GM23338 (cell line): ENCODE measurements at regions not wholly inside any gene's neighbourhood (a gene's known extent, or its start where the extent isn't known, plus 50 kb on each side); places are given as distances from the start of the nearest gene placed in this dataset.

ENCODE experiments used
- ATAC-seq: fragments of 200-7000 bp; cut with Tn5 transposase; 3 replicates; pipeline ENCODE4 v1.9.1; 2020
- DNase-seq: peaks from one replicate; pipeline ENCODE4 v3.0.0-alpha.2; 2015; ENCODE audit warnings: low spot score
- H2AFZ ChIP-seq: fragments of 200-600 bp; sonication (generic); 2 replicates; pipeline ENCODE4 v1.8.0; 2016; ENCODE audit warnings: antibody characterized with exemption, mild to moderate bottlenecking, moderate library complexity
- H3F3A ChIP-seq: fragments of 200-600 bp; sonication (generic); replicated peaks from 2 replicates; pipeline ENCODE4 v1.8.0; 2017; ENCODE audit warnings: antibody characterized with exemption, mixed run types, low read depth
- H3K27ac ChIP-seq: fragments of 200-600 bp; sonication (generic); 2 replicates; pipeline ENCODE4 v1.6.1; 2016; ENCODE audit warnings: low read depth
- H3K27me3 ChIP-seq: fragments of 200-600 bp; sonication (generic); 2 replicates; pipeline ENCODE4 v1.8.0; 2016; ENCODE audit warnings: mild to moderate bottlenecking, mixed run types, moderate library complexity; ENCODE audit not compliant: insufficient read depth
- H3K36me3 ChIP-seq: fragments of 200-600 bp; sonication (generic); 2 replicates; pipeline ENCODE4 v1.8.0; 2016; ENCODE audit warnings: mild to moderate bottlenecking; ENCODE audit not compliant: insufficient read depth
- H3K4me1 ChIP-seq: fragments of 200-600 bp; sonication (generic); 2 replicates; pipeline ENCODE4 v1.8.0; 2016; ENCODE audit warnings: mild to moderate bottlenecking, moderate library complexity; ENCODE audit not compliant: insufficient read depth
- H3K4me2 ChIP-seq: fragments of 200-600 bp; sonication (generic); 2 replicates; pipeline ENCODE4 v1.7.1; 2017; ENCODE audit warnings: mixed run types
- H3K4me3 ChIP-seq: fragments of 200-600 bp; sonication (generic); 2 replicates; pipeline ENCODE4 v1.6.1; 2016; ENCODE audit warnings: mixed run types
- H3K79me2 ChIP-seq: fragments of 200-600 bp; sonication (generic); replicated peaks from 2 replicates; pipeline ENCODE4 v1.8.0; 2017; ENCODE audit warnings: mild to moderate bottlenecking; ENCODE audit not compliant: insufficient read depth
- H3K9me2 ChIP-seq: fragments of 200-600 bp; sonication (generic); 2 replicates; pipeline ENCODE4 v1.8.0; 2017; ENCODE audit not compliant: insufficient read depth
- H4K20me1 ChIP-seq: fragments of 200-600 bp; sonication (generic); replicated peaks from 2 replicates; pipeline ENCODE4 v1.8.0; 2017; ENCODE audit warnings: mild to moderate bottlenecking; ENCODE audit not compliant: insufficient read depth
- H3K27ac Mint-ChIP-seq: 2 replicates; pipeline ENCODE4 v1.8.0; 2020; ENCODE audit warnings: inconsistent platforms, mild to moderate bottlenecking, moderate library complexity, mixed read lengths
- H3K27me3 Mint-ChIP-seq: 3 replicates; pipeline ENCODE4 v1.8.0; 2022; ENCODE audit warnings: low read depth, mild to moderate bottlenecking, moderate library complexity, mixed read lengths, inconsistent platforms; ENCODE audit not compliant: insufficient read depth, poor library complexity
- H3K36me3 Mint-ChIP-seq: 3 replicates; pipeline ENCODE4 v1.8.0; 2021; ENCODE audit warnings: low read depth, mild to moderate bottlenecking, inconsistent platforms, moderate library complexity, mixed read lengths
- H3K4me1 Mint-ChIP-seq: 3 replicates; pipeline ENCODE4 v1.8.0; 2020; ENCODE audit warnings: mild to moderate bottlenecking, inconsistent platforms, mixed read lengths
- H3K4me3 Mint-ChIP-seq: 3 replicates; pipeline ENCODE4 v1.8.0; 2021; ENCODE audit warnings: moderate library complexity, mild to moderate bottlenecking, inconsistent platforms, mixed read lengths
- H3K9me3 Mint-ChIP-seq: 3 replicates; pipeline ENCODE4 v1.8.0; 2020; ENCODE audit warnings: moderate library complexity, mild to moderate bottlenecking, inconsistent platforms, mixed read lengths
- CREB1 ChIP-seq: fragments of 250-450 bp; sonication (Bioruptor Pico); IDR thresholded peaks from 2 replicates; pipeline ENCODE4 v1.5.0; 2020; ENCODE audit warnings: low read depth, mild to moderate bottlenecking, moderate library complexity
- EZH2 ChIP-seq: fragments of 200-600 bp; sonication (generic); IDR thresholded peaks from one replicate; pipeline ENCODE4 v1.8.0; 2017; ENCODE audit warnings: antibody characterized with exemption, mild to moderate bottlenecking, low read depth; ENCODE audit not compliant: unreplicated experiment
- EZH2phosphoT487 ChIP-seq: fragments of 200-600 bp; sonication (generic); IDR thresholded peaks from one replicate; pipeline ENCODE4 v1.8.1; 2018; ENCODE audit warnings: antibody characterized with exemption; ENCODE audit not compliant: unreplicated experiment
- NANOG ChIP-seq: IDR thresholded peaks from 2 replicates; pipeline ENCODE4 v1.6.1; 2016; ENCODE audit warnings: antibody characterized with exemption, borderline replicate concordance
- STAT1 ChIP-seq: IDR thresholded peaks from one replicate; pipeline ENCODE4 v1.6.1; 2016; ENCODE audit warnings: antibody characterized with exemption; ENCODE audit not compliant: unreplicated experiment
- ZNF462 ChIP-seq: fragments of 250-450 bp; sonication (Bioruptor Pico); IDR thresholded peaks from 2 replicates; pipeline ENCODE4 v1.5.0; 2020; ENCODE audit warnings: mild to moderate bottlenecking, moderate library complexity
- TF ChIP-seq, protein P1 (sequence below): IDR thresholded peaks from 2 replicates; pipeline ENCODE4 v1.6.1; 2016; ENCODE audit warnings: antibody characterized with exemption

GRCh38 chr17:79503126-79503839 lies 107.6 kb downstream of the RBFOX3 start (continued):
- no peak for TF ChIP-seq ZNF462 (CRISPR knock-in tag)
- TF ChIP-seq STAT1 = no peak
- no peak for TF ChIP-seq EZH2phosphoT487
- TF ChIP-seq CREB1 (CRISPR knock-in tag) = no peak
- TF ChIP-seq, protein P1, sequence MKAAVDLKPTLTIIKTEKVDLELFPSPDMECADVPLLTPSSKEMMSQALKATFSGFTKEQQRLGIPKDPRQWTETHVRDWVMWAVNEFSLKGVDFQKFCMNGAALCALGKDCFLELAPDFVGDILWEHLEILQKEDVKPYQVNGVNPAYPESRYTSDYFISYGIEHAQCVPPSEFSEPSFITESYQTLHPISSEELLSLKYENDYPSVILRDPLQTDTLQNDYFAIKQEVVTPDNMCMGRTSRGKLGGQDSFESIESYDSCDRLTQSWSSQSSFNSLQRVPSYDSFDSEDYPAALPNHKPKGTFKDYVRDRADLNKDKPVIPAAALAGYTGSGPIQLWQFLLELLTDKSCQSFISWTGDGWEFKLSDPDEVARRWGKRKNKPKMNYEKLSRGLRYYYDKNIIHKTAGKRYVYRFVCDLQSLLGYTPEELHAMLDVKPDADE = no peak
- TF ChIP-seq NANOG = no peak

DNA sequence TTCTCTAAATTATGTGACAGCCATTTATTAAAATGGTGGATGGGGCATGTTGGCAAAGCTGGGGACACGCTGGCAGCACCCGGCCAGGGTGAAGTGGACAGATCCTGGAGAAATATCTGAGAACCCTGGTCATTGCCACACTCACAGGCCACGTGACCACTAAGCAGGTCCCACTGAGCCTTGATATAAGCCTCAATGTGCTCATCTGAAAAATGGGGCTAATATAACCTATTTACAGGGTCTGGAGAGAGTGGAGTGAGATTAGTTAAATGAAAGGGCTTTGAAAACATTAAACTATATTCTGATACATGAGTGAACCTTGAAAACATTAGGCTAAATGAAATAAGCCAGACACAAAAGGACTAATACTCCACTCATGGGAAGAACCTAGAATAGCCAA lies 108.9 kb downstream of the RBFOX3 start:
- no peak for TF ChIP-seq EZH2
- Mint-ChIP-seq H3K36me3 (no peaks in the 10 kb centered on the region), H3K9me3 (no peaks in the 10 kb centered on the region; the same call in 1 of the 3 replicates), H3K4me3 (no peak overlapping the region), H3K4me1 (peaks cover 8% of the 10 kb centered on the region; the same call in 2 of the 3 replicates), H3K27ac (no peak overlapping the region), H3K27me3 (peaks cover 10% of the 10 kb centered on the region)
- no peaks in the 10 kb centered on the region for H3K27me3 ChIP-seq
- H4K20me1 ChIP-seq = no peaks in the 10 kb centered on the region
- H3F3A ChIP-seq = no peaks in the 10 kb centered on the region
- H2AFZ ChIP-seq = no peak overlapping the region
- H3K4me3 ChIP-seq = no peak overlapping the region
- no peak for ATAC-seq
- no peaks in the 10 kb centered on the region for H3K36me3 ChIP-seq
- DNase-seq = no peak
- no peak overlapping the region for H3K4me2 ChIP-seq
- 0 out of 2 replicates have a peak, but pooled peaks cover 7% of the 10 kb centered on the region for H3K9me2 ChIP-seq
- no peaks in the 10 kb centered on the region for H3K4me1 ChIP-seq
- no peak overlapping the region for H3K27ac ChIP-seq
- no peaks in the 10 kb centered on the region for H3K79me2 ChIP-seq
